CD14-positive monocyte (primary cell): ENCODE measurements at regions not wholly inside any gene's neighbourhood (a gene's known extent, or its start where the extent isn't known, plus 50 kb on each side); places are given as distances from the start of the nearest gene placed in this dataset.

Experiments used
- DNase-seq, 3 donors: peaks; one replicate each; pipeline ENCODE4 v3.0.0-alpha.2; 2011 to 2022
- H2AFZ ChIP-seq: 2 replicates; pipeline ENCODE4 v1.6.0; 2012; ENCODE audit warnings: mild to moderate bottlenecking, low read depth, low read length, inconsistent platforms; ENCODE audit not compliant: insufficient read depth, poor library complexity, severe bottlenecking
- H3K27ac ChIP-seq, 2 donors: 1 replicate in 1 of 2; 2 replicates in 1 of 2; pipeline ENCODE4 v1.5.1; 2012 to 2013; ENCODE audit warnings: low read length in 2 of 2, control low read depth in 1 of 2, inconsistent platforms in 1 of 2, low read depth in 1 of 2, mild to moderate bottlenecking in 1 of 2
- H3K27me3 ChIP-seq, 2 donors: one replicate each; pipeline versions ENCODE4 v1.6.0 to v1.6.1; 2011 to 2013; ENCODE audit warnings: low read length in 2 of 2; ENCODE audit not compliant: control insufficient read depth in 2 of 2, insufficient read depth in 2 of 2
- H3K36me3 ChIP-seq, 2 donors: replicated peaks in 1 of 2; 1 replicate in 1 of 2; 2 replicates in 1 of 2; pipeline versions ENCODE4 v1.5.1 to v1.6.1; 2012 to 2013; ENCODE audit warnings: low read length in 2 of 2, control low read depth in 1 of 2, inconsistent platforms in 1 of 2, mild to moderate bottlenecking in 1 of 2; ENCODE audit not compliant: insufficient read depth in 2 of 2, control insufficient read depth in 1 of 2
- H3K4me1 ChIP-seq, 2 donors: 1 replicate in 1 of 2; 2 replicates in 1 of 2; pipeline versions ENCODE4 v1.5.1 to v1.6.1; 2012 to 2013; ENCODE audit warnings: low read length in 2 of 2, control low read depth in 1 of 2, inconsistent platforms in 1 of 2, mild to moderate bottlenecking in 1 of 2, moderate library complexity in 1 of 2; ENCODE audit not compliant: insufficient read depth in 2 of 2, control insufficient read depth in 1 of 2
- H3K4me2 ChIP-seq: replicated peaks from 2 replicates; pipeline ENCODE3; 2012; ENCODE audit warnings: low read length, moderate library complexity, mild to moderate bottlenecking; ENCODE audit not compliant: poor library complexity, severe bottlenecking; ENCODE audit errors: extremely low read depth
- H3K4me3 ChIP-seq, 3 experiments: fragments of 200-600 bp in 1 of 3; sonication (generic) in 1 of 3; replicated peaks in 1 of 3; 1 replicate in 2 of 3; 2 replicates in 1 of 3; pipeline ENCODE4 v1.5.1; 2011 to 2013; ENCODE audit warnings: low read length in 3 of 3, mild to moderate bottlenecking in 3 of 3, control low read depth in 2 of 3, low read depth in 2 of 3, inconsistent platforms in 1 of 3, moderate library complexity in 1 of 3
- H3K79me2 ChIP-seq: 2 replicates; pipeline ENCODE4 v1.6.0; 2012; ENCODE audit warnings: mild to moderate bottlenecking, control low read depth, inconsistent platforms, low read length, moderate library complexity; ENCODE audit not compliant: insufficient read depth
- H3K9ac ChIP-seq: 2 replicates; pipeline ENCODE4 v1.6.0; 2017; ENCODE audit warnings: low read length, mild to moderate bottlenecking; ENCODE audit not compliant: insufficient read depth, poor library complexity, severe bottlenecking
- H3K9me3 ChIP-seq, 2 donors: replicated peaks in 1 of 2; 1 replicate in 1 of 2; 2 replicates in 1 of 2; pipeline versions ENCODE4 v1.5.1 to v1.6.1; 2012 to 2013; ENCODE audit warnings: low read length in 2 of 2, control low read depth in 1 of 2; ENCODE audit not compliant: control insufficient read depth in 1 of 2, insufficient read depth in 1 of 2
- H4K20me1 ChIP-seq: 2 replicates; pipeline ENCODE4 v1.6.0; 2012; ENCODE audit warnings: mild to moderate bottlenecking, low read length, control low read depth, moderate library complexity; ENCODE audit not compliant: insufficient read depth
- H3K27ac Mint-ChIP-seq, 7 donors: one replicate each; pipeline ENCODE4 v1.8.0; 2020; ENCODE audit warnings: mild to moderate bottlenecking in 7 of 7, mixed read lengths in 7 of 7, moderate library complexity in 6 of 7, inconsistent platforms in 2 of 7
- H3K27me3 Mint-ChIP-seq, 3 donors: one replicate each; pipeline ENCODE4 v1.8.0; 2021 to 2022; ENCODE audit warnings: low read depth in 3 of 3, mild to moderate bottlenecking in 3 of 3, mixed read lengths in 3 of 3, moderate library complexity in 3 of 3, inconsistent platforms in 1 of 3
- H3K36me3 Mint-ChIP-seq, 2 donors: one replicate each; pipeline ENCODE4 v1.8.0; 2020; ENCODE audit warnings: mixed read lengths in 2 of 2, inconsistent platforms in 1 of 2, mild to moderate bottlenecking in 1 of 2
- H3K4me1 Mint-ChIP-seq: one replicate; pipeline ENCODE4 v1.8.0; 2020; ENCODE audit warnings: mild to moderate bottlenecking, mixed read lengths
- H3K4me3 Mint-ChIP-seq, 2 donors: one replicate each; pipeline ENCODE4 v1.8.0; 2020; ENCODE audit warnings: mild to moderate bottlenecking in 2 of 2, mixed read lengths in 2 of 2, moderate library complexity in 1 of 2
- H3K9me3 Mint-ChIP-seq, 7 donors: one replicate each; pipeline ENCODE4 v1.8.0; 2020 to 2022; ENCODE audit warnings: mixed read lengths in 7 of 7, mild to moderate bottlenecking in 6 of 7, moderate library complexity in 6 of 7, inconsistent platforms in 2 of 7
- WGBS: methylation state at CpG from one replicate; pipeline ENCODE4 v1.1.5; 2013; ENCODE audit warnings: missing lambda C conversion rate; ENCODE audit not compliant: insufficient coverage; 5-methylcytosine and 5-hydroxymethylcytosine counted together
- intact Hi-C, 2 donors: fragments of 100-400 bp; cut with micrococcal nuclease; formaldehyde crosslinking; loops; one replicate each; pipeline versions ENCODE4 v1.15.0 to v1.15.1; 2023
- TF ChIP-seq, protein P1 (sequence below): fragments of 200-600 bp; IDR thresholded peaks from one replicate; pipeline ENCODE4 v1.8.0; 2022; ENCODE audit warnings: antibody characterized with exemption, mild to moderate bottlenecking

DNA sequence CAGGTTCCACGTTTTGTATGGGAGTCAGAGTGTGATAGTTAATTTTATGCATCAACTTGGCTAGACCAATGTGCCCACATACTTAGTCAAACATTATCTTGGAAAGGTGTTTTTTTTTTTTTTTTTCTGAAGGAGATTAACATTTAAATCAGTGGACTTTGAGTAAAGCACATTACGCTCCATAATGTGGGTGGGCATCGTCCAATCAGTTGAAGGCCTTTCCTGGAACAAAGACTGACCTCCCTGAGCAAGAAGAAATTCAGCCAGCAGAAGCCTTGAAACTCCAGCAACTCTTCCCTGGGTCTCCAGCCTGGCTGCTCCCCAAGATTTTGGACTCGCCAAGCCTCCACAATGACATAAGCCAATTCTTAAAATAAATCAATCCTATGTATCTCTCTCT is 711.4 kb downstream of the MTRR start:
- intact Hi-C loops, result no loop called here
- Histone ChIP-seq H4K20me1 (no peaks in the 10 kb centered on the region), H3K4me1 (no peaks in the 10 kb centered on the region), H3K9me3 (peaks cover 0 to 7% of the 10 kb centered on the region in 2 donors), H3K4me3 (no peak overlapping the region), H3K4me2 (no peak overlapping the region), H3K36me3 (no peaks in the 10 kb centered on the region), H3K27me3 (no peaks in the 10 kb centered on the region), H3K27ac (no peak overlapping the region), H2AFZ (no peak overlapping the region), H3K9ac (no peak overlapping the region), H3K79me2 (no peaks in the 10 kb centered on the region)
- H3K4me1 Mint-ChIP-seq, result no peaks in the 10 kb centered on the region
- no peak for DNase-seq
- no peak overlapping the region for H3K27ac Mint-ChIP-seq
- TF ChIP-seq, protein P1, sequence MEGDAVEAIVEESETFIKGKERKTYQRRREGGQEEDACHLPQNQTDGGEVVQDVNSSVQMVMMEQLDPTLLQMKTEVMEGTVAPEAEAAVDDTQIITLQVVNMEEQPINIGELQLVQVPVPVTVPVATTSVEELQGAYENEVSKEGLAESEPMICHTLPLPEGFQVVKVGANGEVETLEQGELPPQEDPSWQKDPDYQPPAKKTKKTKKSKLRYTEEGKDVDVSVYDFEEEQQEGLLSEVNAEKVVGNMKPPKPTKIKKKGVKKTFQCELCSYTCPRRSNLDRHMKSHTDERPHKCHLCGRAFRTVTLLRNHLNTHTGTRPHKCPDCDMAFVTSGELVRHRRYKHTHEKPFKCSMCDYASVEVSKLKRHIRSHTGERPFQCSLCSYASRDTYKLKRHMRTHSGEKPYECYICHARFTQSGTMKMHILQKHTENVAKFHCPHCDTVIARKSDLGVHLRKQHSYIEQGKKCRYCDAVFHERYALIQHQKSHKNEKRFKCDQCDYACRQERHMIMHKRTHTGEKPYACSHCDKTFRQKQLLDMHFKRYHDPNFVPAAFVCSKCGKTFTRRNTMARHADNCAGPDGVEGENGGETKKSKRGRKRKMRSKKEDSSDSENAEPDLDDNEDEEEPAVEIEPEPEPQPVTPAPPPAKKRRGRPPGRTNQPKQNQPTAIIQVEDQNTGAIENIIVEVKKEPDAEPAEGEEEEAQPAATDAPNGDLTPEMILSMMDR, result no peak
- H3K4me3 Mint-ChIP-seq, result no peak overlapping the region
- WGBS, result 91% methylated on average over 1 of the region's 4 CpGs
- no peaks in the 10 kb centered on the region for H3K36me3 Mint-ChIP-seq
- peaks cover 0 to 5% (median 0%) of the 10 kb centered on the region in 3 donors for H3K27me3 Mint-ChIP-seq
- H3K9me3 Mint-ChIP-seq, result peaks cover 0 to 15% (median 4%) of the 10 kb centered on the region in 7 donors

DNA sequence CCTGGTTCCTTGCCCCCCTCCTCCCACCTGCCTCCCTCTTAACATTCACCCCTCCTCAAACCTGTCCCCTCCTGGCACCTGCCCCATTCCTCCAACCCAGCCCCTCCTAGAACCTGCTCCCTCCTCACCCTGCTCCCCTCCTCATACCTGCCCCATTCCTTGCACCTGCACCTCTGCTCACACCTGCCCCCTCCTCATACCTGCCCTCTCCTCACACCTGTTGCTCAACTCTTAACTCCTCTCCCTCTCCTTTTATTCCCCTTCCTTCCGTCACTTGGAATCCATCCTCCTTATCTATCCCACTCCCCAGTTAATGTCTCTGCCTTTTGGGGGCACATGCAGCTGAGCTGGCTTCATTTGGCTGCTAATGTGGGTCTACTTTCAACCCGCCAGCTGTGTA is 712.1 kb downstream of the MTRR start:
- Histone ChIP-seq H4K20me1 (no peaks in the 10 kb centered on the region), H3K4me1 (no peaks in the 10 kb centered on the region), H3K79me2 (no peaks in the 10 kb centered on the region), H3K4me2 (no peak overlapping the region), H3K27ac (no peak overlapping the region), H2AFZ (no peak overlapping the region), H3K27me3 (no peaks in the 10 kb centered on the region), H3K4me3 (no peak overlapping the region), H3K9ac (no peak overlapping the region), H3K9me3 (peaks cover 0 to 4% of the 10 kb centered on the region in 2 donors), H3K36me3 (no peaks in the 10 kb centered on the region)
- WGBS, result 90% methylated on average over 2 of the region's 2 CpGs
- no peak overlapping the region for H3K27ac Mint-ChIP-seq
- H3K4me3 Mint-ChIP-seq, result no peak overlapping the region
- H3K27me3 Mint-ChIP-seq, result peaks cover 0 to 5% (median 0%) of the 10 kb centered on the region in 3 donors
- H3K9me3 Mint-ChIP-seq, result peaks cover 0 to 13% (median 4%) of the 10 kb centered on the region in 7 donors
- H3K36me3 Mint-ChIP-seq, result no peaks in the 10 kb centered on the region
- DNase-seq, result no peak
- intact Hi-C loops, result no loop called here
- TF ChIP-seq, protein P1, result no peak
- H3K4me1 Mint-ChIP-seq, result no peaks in the 10 kb centered on the region
